GM20000 (cell line): ENCODE measurements at regions not wholly inside any gene's neighbourhood (a gene's known extent, or its start where the extent isn't known, plus 50 kb on each side); places are given as distances from the start of the nearest gene placed in this dataset.

Source experiments
- DNase-seq: peaks from one replicate; pipeline ENCODE4 v3.0.0; 2012; ENCODE audit warnings: low spot score
- CTCF ChIP-seq: IDR thresholded peaks from 2 replicates; pipeline ENCODE4 v1.5.1; 2012; ENCODE audit warnings: mild to moderate bottlenecking, control low read depth; ENCODE audit errors: extremely low read depth, missing control alignments

- TF ChIP-seq CTCF, result no peak
- no peak for DNase-seq
These were observed 80.1 kb downstream of the DLL1 start for GRCh38 chr6:170210651-170211403.

- TF ChIP-seq CTCF, result no peak
- peak; percentile 42 for DNase-seq
These were observed 80.9 kb downstream of the DLL1 start for GRCh38 chr6:170210026-170210390.

GRCh38 chr6:170209354-170210025 lies 81.4 kb downstream of the DLL1 start:
- DNase-seq, result no peak
- no peak for TF ChIP-seq CTCF

GRCh38 chr6:170208651-170209353 lies 82.1 kb downstream of the DLL1 start:
- DNase-seq, result no peak
- no peak for TF ChIP-seq CTCF

GRCh38 chr6:170208182-170208601 lies 82.7 kb downstream of the DLL1 start:
- TF ChIP-seq CTCF, result no peak
- no peak for DNase-seq

- no peak for DNase-seq
- TF ChIP-seq CTCF, result no peak
These were observed 83.2 kb downstream of the DLL1 start for GRCh38 chr6:170207586-170208181.
